Mesendoderm (in vitro differentiated cells): ENCODE measurements at regions not wholly inside any gene's neighbourhood (a gene's known extent, or its start where the extent isn't known, plus 50 kb on each side); places are given as distances from the start of the nearest gene placed in this dataset.
A peak's percentile ranks its signal among the peaks of the same experiment; 100 is the strongest.

Source experiments
- DNase-seq: peaks from one replicate; pipeline ENCODE4 v3.0.0; 2013
- H2AK5ac ChIP-seq: 2 replicates; pipeline ENCODE4 v1.6.1; 2013; ENCODE audit warnings: low read length, inconsistent platforms
- H2BK120ac ChIP-seq: 2 replicates; pipeline ENCODE4 v1.6.1; 2013; ENCODE audit warnings: low read depth, mild to moderate bottlenecking, low read length, moderate library complexity, mixed read lengths
- H2BK15ac ChIP-seq: replicated peaks from 2 replicates; pipeline ENCODE4 v1.6.1; 2013; ENCODE audit warnings: low read depth, mild to moderate bottlenecking, moderate library complexity
- H2BK5ac ChIP-seq: 2 replicates; pipeline ENCODE4 v1.6.1; 2013; ENCODE audit warnings: low read length, inconsistent platforms
- H3K18ac ChIP-seq: 2 replicates; pipeline ENCODE4 v1.6.1; 2013; ENCODE audit warnings: mild to moderate bottlenecking, low read length, mixed read lengths
- H3K23ac ChIP-seq: one replicate; pipeline ENCODE4 v1.6.1; 2013; ENCODE audit warnings: low read length
- H3K27ac ChIP-seq: 2 replicates; pipeline ENCODE4 v1.5.1; 2013; ENCODE audit warnings: low read depth, mild to moderate bottlenecking, inconsistent platforms, low read length, moderate library complexity
- H3K27me3 ChIP-seq: 2 replicates; pipeline ENCODE4 v1.6.1; 2013; ENCODE audit warnings: low read length, control low read depth, mild to moderate bottlenecking, inconsistent platforms; ENCODE audit not compliant: insufficient read depth, poor library complexity
- H3K36me3 ChIP-seq: 2 replicates; pipeline ENCODE4 v1.6.1; 2013; ENCODE audit warnings: low read length, inconsistent platforms; ENCODE audit not compliant: control insufficient read depth, insufficient read depth
- H3K4ac ChIP-seq: one replicate; pipeline ENCODE4 v1.6.1; 2013; ENCODE audit warnings: low read depth, mild to moderate bottlenecking, low read length, moderate library complexity
- H3K4me1 ChIP-seq: 2 replicates; pipeline ENCODE4 v1.6.1; 2013; ENCODE audit warnings: low read depth, low read length, inconsistent platforms; ENCODE audit not compliant: control insufficient read depth
- H3K4me2 ChIP-seq: 2 replicates; pipeline ENCODE4 v1.6.1; 2013; ENCODE audit warnings: low read length
- H3K4me3 ChIP-seq: 2 replicates; pipeline ENCODE4 v1.5.1; 2013; ENCODE audit warnings: mild to moderate bottlenecking, low read length
- H3K56ac ChIP-seq: one replicate; pipeline ENCODE4 v1.6.1; 2013; ENCODE audit warnings: low read length
- H3K79me1 ChIP-seq: 2 replicates; pipeline ENCODE4 v1.6.1; 2013; ENCODE audit warnings: low read length, inconsistent platforms
- H3K79me2 ChIP-seq: 2 replicates; pipeline ENCODE4 v1.6.1; 2013; ENCODE audit warnings: mild to moderate bottlenecking, low read length; ENCODE audit not compliant: control insufficient read depth, insufficient read depth
- H3K9ac ChIP-seq: 2 replicates; pipeline ENCODE4 v1.6.1; 2013; ENCODE audit warnings: low read length, inconsistent platforms
- H4K5ac ChIP-seq: one replicate; pipeline ENCODE4 v1.6.1; 2013; ENCODE audit warnings: low read length
- H4K8ac ChIP-seq: one replicate; pipeline ENCODE4 v1.6.1; 2013; ENCODE audit warnings: low read depth, mild to moderate bottlenecking, control low read depth, low read length, moderate library complexity
- WGBS: extraction: QIAGEN DNeasy Blood & Tissue Kit; methylation state at CpG from one replicate; pipeline ENCODE4 v1.1.7; 2013; ENCODE audit warnings: low lambda C conversion rate, missing lambda C conversion rate; ENCODE audit not compliant: insufficient coverage; ENCODE audit errors: extremely low coverage; 5-methylcytosine and 5-hydroxymethylcytosine counted together

DNA sequence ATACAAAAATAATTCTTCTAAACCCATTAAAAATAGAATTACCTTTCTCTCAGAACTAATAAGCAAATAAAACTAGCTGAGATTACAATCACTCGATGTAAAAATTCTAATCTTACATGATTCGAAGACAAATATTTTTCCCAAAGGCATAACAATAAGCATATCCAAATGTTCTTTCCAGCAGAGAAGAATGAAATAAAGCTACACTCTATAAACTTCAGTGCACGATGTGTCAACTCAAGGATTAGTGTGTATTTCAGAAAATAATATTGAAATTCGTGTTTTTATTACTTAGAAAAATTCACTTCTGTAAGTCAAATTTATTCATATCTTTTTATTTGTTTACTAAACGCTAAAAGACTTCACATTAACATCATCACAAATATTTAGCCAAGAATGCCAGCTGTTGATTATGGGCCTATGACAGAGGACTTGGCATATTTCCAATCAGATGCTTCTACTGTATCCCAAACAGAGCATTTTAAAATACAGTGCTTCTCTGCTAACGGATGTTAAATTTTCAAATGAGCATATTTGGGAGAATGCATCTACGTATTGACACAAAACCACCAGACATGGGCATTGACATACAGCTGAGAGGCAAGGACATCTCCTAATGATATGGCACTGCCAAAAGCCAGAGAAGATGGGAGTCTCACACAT, 54.7 kb upstream of the PDE7B start:
- Histone ChIP-seq H3K36me3 (no peaks in the 10 kb centered on the region), H3K4me1 (no peaks in the 10 kb centered on the region), H3K4me2 (no peak overlapping the region), H3K4me3 (no peak overlapping the region), H4K8ac (no peak overlapping the region), H2AK5ac (no peak overlapping the region), H3K4ac (no peak overlapping the region), H3K79me2 (no peaks in the 10 kb centered on the region), H3K79me1 (no peaks in the 10 kb centered on the region), H2BK5ac (no peak overlapping the region), H4K5ac (no peak overlapping the region), H2BK15ac (no peak overlapping the region), H3K18ac (no peak overlapping the region), H2BK120ac (no peak overlapping the region), H3K23ac (no peak overlapping the region), H3K27ac (no peak overlapping the region), H3K27me3 (no peaks in the 10 kb centered on the region), H3K9ac (no peak overlapping the region), H3K56ac (no peak overlapping the region)
- no CpG with 5 or more reads among the region's 7 CpGs for WGBS
- DNase-seq = no peak

DNA sequence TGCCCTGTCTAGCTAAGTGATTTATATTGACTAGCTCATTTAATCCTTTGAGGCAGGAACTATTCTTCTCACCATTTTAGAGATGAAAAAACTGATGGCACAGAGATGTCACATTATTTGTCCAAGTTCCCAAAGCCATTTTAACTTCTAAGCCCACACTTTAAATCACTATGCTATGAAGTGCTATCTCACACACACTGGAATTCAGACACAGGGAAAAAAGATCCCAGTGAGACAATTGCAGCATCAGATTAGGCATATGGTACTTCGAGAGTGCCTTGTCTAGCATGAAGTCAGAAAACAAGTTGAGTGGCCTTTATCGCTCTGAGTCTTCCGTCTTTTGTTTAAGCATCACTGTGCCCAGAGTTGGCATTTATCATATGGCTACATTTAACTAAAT, 54.1 kb upstream of the PDE7B start:
- Histone ChIP-seq H3K27me3 (no peaks in the 10 kb centered on the region), H3K4me3 (no peak overlapping the region), H2AK5ac (no peak overlapping the region), H3K9ac (no peak overlapping the region), H2BK120ac (no peak overlapping the region), H3K56ac (no peak overlapping the region), H3K4ac (no peak overlapping the region), H3K18ac (no peak overlapping the region), H3K79me2 (no peaks in the 10 kb centered on the region), H3K4me1 (no peaks in the 10 kb centered on the region), H4K8ac (no peak overlapping the region), H3K4me2 (no peak overlapping the region), H2BK15ac (no peak overlapping the region), H3K23ac (no peak overlapping the region), H3K79me1 (no peaks in the 10 kb centered on the region), H3K36me3 (no peaks in the 10 kb centered on the region), H3K27ac (no peak overlapping the region), H4K5ac (no peak overlapping the region), H2BK5ac (no peak overlapping the region)
- DNase-seq = no peak
- no CpG with 5 or more reads among the region's 3 CpGs for WGBS

- Histone ChIP-seq H3K4me2 (no peak overlapping the region), H3K4me3 (no peak overlapping the region), H4K5ac (no peak overlapping the region), H3K79me1 (no peaks in the 10 kb centered on the region), H2AK5ac (no peak overlapping the region), H3K36me3 (no peaks in the 10 kb centered on the region), H2BK15ac (no peak overlapping the region), H3K9ac (no peak overlapping the region), H2BK5ac (no peak overlapping the region), H2BK120ac (no peak overlapping the region), H3K4ac (peak overlapping the region; percentile 43), H3K27me3 (no peaks in the 10 kb centered on the region), H3K56ac (no peak overlapping the region), H3K27ac (no peak overlapping the region), H3K79me2 (no peaks in the 10 kb centered on the region), H4K8ac (no peak overlapping the region), H3K23ac (no peak overlapping the region), H3K4me1 (no peaks in the 10 kb centered on the region), H3K18ac (no peak overlapping the region)
- DNase-seq = no peak
- WGBS = no CpG with 5 or more reads among the region's 4 CpGs
These were observed 52.6 kb upstream of the PDE7B start for GRCh38 chr6:135798751-135799515.
